ENCODE measurements at regions not wholly inside any gene's neighbourhood (a gene's known extent, or its start where the extent isn't known, plus 50 kb on each side); places are given as distances from the start of the nearest gene placed in this dataset.

- no peak for TF ChIP-seq CTCF (IDR thresholded peaks at IDR 0.05; ENCODE audit: low read depth, low read length, poor library complexity, severe bottlenecking)
- no peak for TF ChIP-seq EZH2phosphoT487 (IDR thresholded peaks at IDR 0.05; ENCODE audit: borderline replicate concordance, low read length)
These were observed 418.1 kb downstream of the ADGRL2 start for GRCh38 chr1:82218846-82219245.
